ENCODE measurements at regions not wholly inside any gene's neighbourhood (a gene's known extent, or its start where the extent isn't known, plus 50 kb on each side); places are given as distances from the start of the nearest gene placed in this dataset.

- TF ChIP-seq CTCF (IDR thresholded peaks at IDR 0.05) (no peak), POLR2AphosphoS5 (IDR thresholded peaks at IDR 0.05) (no peak)
Measured at GRCh38 chr6:138013959-138014358, 93.3 kb downstream of the PERP start.

All from sigmoid colon (tissue), 4 donors.